Stimulated activated CD8-positive, alpha-beta memory T cell treated with anti-CD3 and anti-CD28 coated beads, Interleukin-7, amount 100 ng/mL, for 1 hour (primary cell): ENCODE measurements at regions not wholly inside any gene's neighbourhood (a gene's known extent, or its start where the extent isn't known, plus 50 kb on each side); places are given as distances from the start of the nearest gene placed in this dataset.

Experiments used
- DNase-seq, 2 donors: peaks; one replicate each; pipeline ENCODE4 v3.0.0-alpha.2; 2020; ENCODE audit warnings: low read depth in 2 of 2

GRCh38 chr4:15130441-15130840 lies 128.2 kb downstream of the CPEB2 start:
- DNase-seq = no peak

- no peak for DNase-seq
Observed at GRCh38 chr4:15131551-15131950, 129.3 kb downstream of the CPEB2 start.

- no peak for DNase-seq
Observed at GRCh38 chr4:15132739-15133138, 130.5 kb downstream of the CPEB2 start.

- DNase-seq = no peak
Observed at GRCh38 chr4:15139599-15139998, 137.3 kb downstream of the CPEB2 start.

- no peak for DNase-seq
Observed at GRCh38 chr4:15142201-15142600, 139.9 kb downstream of the CPEB2 start.

GRCh38 chr4:15143551-15143950 lies 141.3 kb downstream of the CPEB2 start:
- DNase-seq = no peak

- DNase-seq = no peak
Observed at GRCh38 chr4:15144249-15144966, 142.1 kb downstream of the CPEB2 start.

- DNase-seq = no peak
Observed at GRCh38 chr4:15144967-15145295, 142.7 kb downstream of the CPEB2 start.

- DNase-seq = no peak
Observed at GRCh38 chr4:15145709-15146108, 143.4 kb downstream of the CPEB2 start.

GRCh38 chr4:15147714-15148113 lies 145.4 kb downstream of the CPEB2 start:
- DNase-seq = no peak

GRCh38 chr4:15148199-15148598 lies 145.9 kb downstream of the CPEB2 start:
- no peak for DNase-seq

- DNase-seq = no peak
Observed at GRCh38 chr4:15148691-15149090, 146.4 kb downstream of the CPEB2 start.

GRCh38 chr4:15149234-15149838 lies 147.1 kb downstream of the CPEB2 start:
- DNase-seq = no peak

- DNase-seq = no peak
Observed at GRCh38 chr4:15149839-15150592, 147.7 kb downstream of the CPEB2 start.

GRCh38 chr4:15150631-15151030 lies 148.3 kb downstream of the CPEB2 start:
- no peak for DNase-seq

GRCh38 chr4:15151033-15151432 lies 148.8 kb downstream of the CPEB2 start:
- DNase-seq = no peak

GRCh38 chr4:15153662-15154061 lies 151.4 kb downstream of the CPEB2 start:
- DNase-seq = no peak

- DNase-seq = no peak
Observed at GRCh38 chr4:15158406-15159091, 156.3 kb downstream of the CPEB2 start.

GRCh38 chr4:15159477-15160019 lies 157.3 kb downstream of the CPEB2 start:
- DNase-seq = no peak

GRCh38 chr4:15161439-15161838 lies 159.2 kb downstream of the CPEB2 start:
- no peak for DNase-seq

GRCh38 chr4:15162046-15162445 lies 159.8 kb downstream of the CPEB2 start:
- no peak for DNase-seq
